Effector memory CD8-positive, alpha-beta T cell (primary cell): ENCODE measurements at regions not wholly inside any gene's neighbourhood (a gene's known extent, or its start where the extent isn't known, plus 50 kb on each side); places are given as distances from the start of the nearest gene placed in this dataset.
A peak's percentile ranks its signal among the peaks of the same experiment; 100 is the strongest.

Experiments used
- ATAC-seq: fragments of 150-1000 bp; cut with Tn5 transposase; replicated peaks from 2 replicates; pipeline ENCODE4 v1.10.0; 2021; ENCODE audit warnings: mild to moderate bottlenecking, moderate library complexity
- DNase-seq, 3 experiments: peaks; one replicate each; pipeline ENCODE4 v3.0.0; 2021
- H3K27ac Mint-ChIP-seq, 2 donors: one replicate each; pipeline ENCODE4 v1.8.0; 2022; ENCODE audit warnings: mild to moderate bottlenecking in 2 of 2, mixed read lengths in 2 of 2, moderate library complexity in 2 of 2
- H3K27me3 Mint-ChIP-seq, 2 donors: one replicate each; pipeline ENCODE4 v1.8.0; 2022; ENCODE audit warnings: mixed read lengths in 2 of 2
- H3K36me3 Mint-ChIP-seq: one replicate; pipeline ENCODE4 v1.8.0; 2022; ENCODE audit warnings: mild to moderate bottlenecking, moderate library complexity, mixed read lengths; ENCODE audit not compliant: insufficient read depth
- H3K4me1 Mint-ChIP-seq, 2 donors: one replicate each; pipeline ENCODE4 v1.8.0; 2022; ENCODE audit warnings: low read depth in 2 of 2, mixed read lengths in 2 of 2
- H3K4me3 Mint-ChIP-seq, 2 donors: one replicate each; pipeline ENCODE4 v1.8.0; 2022; ENCODE audit warnings: mild to moderate bottlenecking in 2 of 2, mixed read lengths in 2 of 2, moderate library complexity in 2 of 2
- H3K9me3 Mint-ChIP-seq, 2 donors: one replicate each; pipeline ENCODE4 v1.8.0; 2022; ENCODE audit warnings: mixed read lengths in 2 of 2

GRCh38 chr20:60220706-60221105 is 262.5 kb downstream of the CDH26 start:
- Mint-ChIP-seq H3K4me3 (no peak overlapping the region), H3K27ac (no peak overlapping the region), H3K36me3 (no peaks in the 10 kb centered on the region), H3K9me3 (no peaks in the 10 kb centered on the region), H3K27me3 (peaks cover 0 to 2% of the 10 kb centered on the region in 2 donors), H3K4me1 (no peaks in the 10 kb centered on the region)
- DNase-seq (no peak), ATAC-seq (no peak)

GRCh38 chr20:60221593-60221992 is 263.4 kb downstream of the CDH26 start:
- Mint-ChIP-seq H3K9me3 (no peaks in the 10 kb centered on the region), H3K27ac (no peak overlapping the region), H3K4me3 (no peak overlapping the region), H3K4me1 (no peaks in the 10 kb centered on the region), H3K36me3 (no peaks in the 10 kb centered on the region), H3K27me3 (no peaks in the 10 kb centered on the region)
- ATAC-seq (no peak), DNase-seq (no peak)

DNA sequence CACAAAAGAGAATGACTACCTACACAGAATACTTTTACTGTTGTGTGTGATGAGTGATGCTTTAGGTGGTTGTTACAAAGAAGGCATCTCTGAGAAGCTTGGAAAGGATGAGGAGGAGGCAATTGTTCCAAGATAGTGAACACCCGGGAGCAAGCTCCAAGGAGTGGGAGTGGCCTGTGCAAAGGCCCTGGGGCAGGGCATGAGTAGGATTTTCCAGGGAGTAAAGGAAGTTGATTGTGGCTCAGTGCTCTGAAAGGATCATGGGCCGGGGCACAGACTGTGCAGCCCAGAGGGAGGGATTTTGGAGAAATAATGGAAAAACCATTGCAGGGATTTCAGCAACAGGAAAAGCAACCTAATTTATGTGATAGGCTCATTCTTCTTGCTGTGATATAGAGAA is 264.3 kb downstream of the CDH26 start:
- H3K36me3 Mint-ChIP-seq: no peaks in the 10 kb centered on the region
- no peak overlapping the region for H3K27ac Mint-ChIP-seq
- DNase-seq: no peak
- no peaks in the 10 kb centered on the region for H3K4me1 Mint-ChIP-seq
- H3K27me3 Mint-ChIP-seq: no peaks in the 10 kb centered on the region
- H3K9me3 Mint-ChIP-seq: no peaks in the 10 kb centered on the region
- H3K4me3 Mint-ChIP-seq: no peak overlapping the region
- ATAC-seq: no peak

DNA sequence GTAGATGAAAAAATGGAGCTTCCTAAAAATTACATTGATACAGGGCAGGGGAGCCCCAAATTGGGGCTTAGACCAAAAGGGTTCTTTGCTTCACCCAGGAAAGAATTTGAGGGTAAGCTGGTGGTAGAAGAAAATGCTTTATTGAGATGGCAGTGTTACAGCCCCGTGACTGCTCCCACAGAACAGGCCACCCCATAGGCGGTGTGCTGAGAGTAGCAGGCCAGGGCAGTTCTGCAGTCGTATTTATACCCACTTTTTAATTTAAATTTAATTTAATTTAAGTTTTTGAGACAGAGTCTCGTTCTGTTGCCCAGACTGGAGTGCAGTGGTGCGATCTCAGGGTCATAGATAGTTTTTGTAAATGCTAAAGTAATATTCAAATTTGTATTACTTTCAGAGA is 265.0 kb downstream of the CDH26 start:
- H3K27me3 Mint-ChIP-seq: no peaks in the 10 kb centered on the region
- no peak overlapping the region for H3K27ac Mint-ChIP-seq
- no peaks in the 10 kb centered on the region for H3K9me3 Mint-ChIP-seq
- no peak for DNase-seq
- H3K36me3 Mint-ChIP-seq: no peaks in the 10 kb centered on the region
- H3K4me1 Mint-ChIP-seq: no peaks in the 10 kb centered on the region
- ATAC-seq: no peak
- H3K4me3 Mint-ChIP-seq: no peak overlapping the region

DNA sequence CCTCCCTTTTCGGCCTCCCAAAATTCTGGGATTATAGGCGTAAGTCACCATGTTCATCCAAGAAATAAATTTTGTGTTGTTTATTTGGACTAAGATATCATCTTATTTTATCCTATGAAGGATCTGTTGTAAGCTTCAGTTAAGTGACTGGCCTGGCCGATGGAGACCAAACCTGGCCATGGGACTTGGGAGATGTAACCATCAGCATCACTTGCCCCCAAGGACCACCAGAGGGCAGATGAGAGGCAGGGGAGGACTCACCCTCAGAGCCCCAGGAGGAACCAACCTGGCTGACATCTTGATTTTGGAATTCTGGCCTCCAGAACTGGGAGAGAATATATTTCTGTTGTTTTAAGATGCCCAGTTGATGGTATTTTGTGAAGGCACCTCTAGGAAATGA is 266.7 kb downstream of the CDH26 start:
- H3K36me3 Mint-ChIP-seq: no peaks in the 10 kb centered on the region
- H3K9me3 Mint-ChIP-seq: no peaks in the 10 kb centered on the region
- DNase-seq (no peak), ATAC-seq (no peak)
- H3K4me1 Mint-ChIP-seq: no peaks in the 10 kb centered on the region
- H3K27ac Mint-ChIP-seq: no peak overlapping the region
- no peaks in the 10 kb centered on the region for H3K27me3 Mint-ChIP-seq
- H3K4me3 Mint-ChIP-seq: no peak overlapping the region

GRCh38 chr20:60228255-60228654 is 270.0 kb downstream of the CDH26 start:
- no peak for DNase-seq

GRCh38 chr20:60232380-60232779 is 274.2 kb downstream of the CDH26 start:
- ATAC-seq (no peak), DNase-seq (no peak)
- H3K27me3 Mint-ChIP-seq: no peaks in the 10 kb centered on the region
- H3K27ac Mint-ChIP-seq: no peak overlapping the region
- no peak overlapping the region for H3K4me3 Mint-ChIP-seq
- no peaks in the 10 kb centered on the region for H3K4me1 Mint-ChIP-seq
- H3K36me3 Mint-ChIP-seq: no peaks in the 10 kb centered on the region
- H3K9me3 Mint-ChIP-seq: no peaks in the 10 kb centered on the region

More at GRCh38 chr20:60228255-60228654, 270.0 kb downstream of the CDH26 start:
- Mint-ChIP-seq H3K36me3 (no peaks in the 10 kb centered on the region), H3K4me1 (no peaks in the 10 kb centered on the region), H3K9me3 (no peaks in the 10 kb centered on the region), H3K27me3 (no peaks in the 10 kb centered on the region), H3K4me3 (no peak overlapping the region), H3K27ac (peak overlapping the region in 1 of 2 donors; percentile 4)
- no peak for ATAC-seq

- Mint-ChIP-seq H3K27ac (no peak overlapping the region), H3K4me1 (no peaks in the 10 kb centered on the region), H3K27me3 (peaks cover 0 to 7% of the 10 kb centered on the region in 2 donors), H3K36me3 (no peaks in the 10 kb centered on the region), H3K9me3 (no peaks in the 10 kb centered on the region), H3K4me3 (no peak overlapping the region)
- no peak for DNase-seq
- ATAC-seq: no peak
Observed at GRCh38 chr20:60233018-60233630, 274.9 kb downstream of the CDH26 start.

GRCh38 chr20:60236613-60237012 is 278.4 kb downstream of the CDH26 start:
- DNase-seq: no peak
- H3K9me3 Mint-ChIP-seq: no peaks in the 10 kb centered on the region
- H3K4me1 Mint-ChIP-seq: no peaks in the 10 kb centered on the region
- H3K27ac Mint-ChIP-seq: no peak overlapping the region
- no peaks in the 10 kb centered on the region for H3K36me3 Mint-ChIP-seq
- H3K4me3 Mint-ChIP-seq: no peak overlapping the region
- peaks cover 0 to 26% of the 10 kb centered on the region in 2 donors for H3K27me3 Mint-ChIP-seq
- no peak for ATAC-seq

DNA sequence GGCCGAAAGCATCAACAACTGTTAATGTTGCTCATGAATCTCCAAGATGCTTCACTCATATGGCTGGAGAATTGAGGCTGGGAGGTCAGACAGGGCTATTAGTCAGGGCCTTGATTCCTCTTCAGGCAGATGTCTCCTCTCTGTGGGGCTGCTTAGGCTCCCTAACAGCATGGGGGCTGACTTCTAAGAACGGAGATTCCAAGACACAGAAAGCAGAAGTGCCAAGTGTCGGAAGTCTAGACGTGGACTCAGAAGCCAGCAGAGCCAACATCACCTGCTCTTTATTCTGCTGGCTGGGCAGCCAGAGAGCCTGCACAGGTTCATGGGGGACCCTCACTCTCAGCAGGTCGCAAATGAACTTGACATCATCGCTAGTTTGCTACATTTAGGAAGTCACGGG is 279.8 kb downstream of the CDH26 start:
- no peak for ATAC-seq
- Mint-ChIP-seq H3K27ac (no peak overlapping the region), H3K9me3 (no peaks in the 10 kb centered on the region), H3K4me3 (no peak overlapping the region), H3K4me1 (no peaks in the 10 kb centered on the region), H3K36me3 (no peaks in the 10 kb centered on the region), H3K27me3 (peaks cover 0 to 26% of the 10 kb centered on the region in 2 donors)
- no peak for DNase-seq

GRCh38 chr20:60238992-60239660 is 280.9 kb downstream of the CDH26 start:
- DNase-seq: no peak
- H3K36me3 Mint-ChIP-seq: no peaks in the 10 kb centered on the region
- peaks cover 0 to 26% of the 10 kb centered on the region in 2 donors for H3K27me3 Mint-ChIP-seq
- no peak for ATAC-seq
- peak overlapping the region in 1 of 2 donors; percentile 33 for H3K27ac Mint-ChIP-seq
- no peak overlapping the region for H3K4me3 Mint-ChIP-seq
- H3K9me3 Mint-ChIP-seq: no peaks in the 10 kb centered on the region
- H3K4me1 Mint-ChIP-seq: no peaks in the 10 kb centered on the region

GRCh38 chr20:60239956-60240355 is 281.7 kb downstream of the CDH26 start:
- Mint-ChIP-seq H3K36me3 (no peaks in the 10 kb centered on the region), H3K27me3 (peaks cover 0 to 26% of the 10 kb centered on the region in 2 donors), H3K4me1 (no peaks in the 10 kb centered on the region), H3K4me3 (no peak overlapping the region), H3K27ac (no peak overlapping the region), H3K9me3 (no peaks in the 10 kb centered on the region)
- ATAC-seq (no peak), DNase-seq (no peak)

DNA sequence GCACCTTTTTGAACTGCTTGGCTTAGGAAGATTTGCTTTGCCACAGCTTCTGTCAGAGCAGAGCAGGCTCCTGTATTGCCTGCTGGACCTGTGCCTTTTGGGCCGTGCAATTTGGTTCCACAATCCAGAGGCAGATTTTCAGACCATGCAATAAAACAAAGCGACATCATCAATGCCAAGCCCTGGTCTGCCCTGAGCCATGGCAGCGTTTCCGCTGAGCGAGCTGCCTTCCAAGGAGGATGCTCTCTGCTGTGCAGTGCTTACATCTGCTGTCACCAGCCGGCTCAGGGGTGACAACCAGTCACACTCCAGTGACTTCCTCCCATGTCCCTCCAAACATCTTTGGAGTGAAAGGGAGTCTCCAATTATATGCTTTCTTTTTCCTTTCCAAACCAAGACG is 282.2 kb downstream of the CDH26 start:
- Mint-ChIP-seq H3K36me3 (no peaks in the 10 kb centered on the region), H3K4me3 (no peak overlapping the region), H3K9me3 (no peaks in the 10 kb centered on the region), H3K27me3 (peaks cover 0 to 26% of the 10 kb centered on the region in 2 donors), H3K4me1 (no peaks in the 10 kb centered on the region), H3K27ac (no peak overlapping the region)
- DNase-seq: no peak
- ATAC-seq: no peak

GRCh38 chr20:60240986-60241385 is 282.8 kb downstream of the CDH26 start:
- no peak overlapping the region for H3K27ac Mint-ChIP-seq
- DNase-seq (no peak), ATAC-seq (no peak)
- H3K4me1 Mint-ChIP-seq: no peaks in the 10 kb centered on the region
- H3K36me3 Mint-ChIP-seq: no peaks in the 10 kb centered on the region
- H3K4me3 Mint-ChIP-seq: no peak overlapping the region
- peaks cover 0 to 26% of the 10 kb centered on the region in 2 donors for H3K27me3 Mint-ChIP-seq
- no peaks in the 10 kb centered on the region for H3K9me3 Mint-ChIP-seq
